GM12878 (cell line): ENCODE measurements at regions not wholly inside any gene's neighbourhood (a gene's known extent, or its start where the extent isn't known, plus 50 kb on each side); places are given as distances from the start of the nearest gene placed in this dataset.

Experiments used
- CHD4 ChIP-seq: fragments of 200-600 bp; sonication (generic); IDR thresholded peaks from 2 replicates; pipeline ENCODE4 v1.6.1; 2016; ENCODE audit warnings: mild to moderate bottlenecking
- CREB1 ChIP-seq: IDR thresholded peaks from 2 replicates; pipeline ENCODE4 v1.6.1; 2012; ENCODE audit warnings: low read depth, mild to moderate bottlenecking, inconsistent platforms
- EZH2 ChIP-seq: IDR thresholded peaks from 2 replicates; pipeline ENCODE4 v1.6.1; 2012; ENCODE audit warnings: low read depth, mild to moderate bottlenecking, control low read depth, inconsistent platforms, low read length, borderline replicate concordance; ENCODE audit not compliant: control insufficient read depth
- FOXM1 ChIP-seq: IDR thresholded peaks from 2 replicates; pipeline ENCODE4 v1.6.1; 2012; ENCODE audit warnings: low read depth, mild to moderate bottlenecking, inconsistent platforms, low read length, moderate library complexity
- HDAC6 ChIP-seq: fragments of 200-600 bp; sonication (generic); IDR thresholded peaks from one replicate; pipeline ENCODE4 v1.8.0; 2017; ENCODE audit warnings: antibody characterized with exemption; ENCODE audit not compliant: unreplicated experiment
- HDGF ChIP-seq: fragments of 450-650 bp; IDR thresholded peaks from 2 replicates; pipeline ENCODE4 v1.6.1; 2016; ENCODE audit warnings: antibody characterized with exemption
- KLF5 ChIP-seq: fragments of 450-650 bp; IDR thresholded peaks from 2 replicates; pipeline ENCODE4 v1.6.1; 2014; ENCODE audit warnings: mild to moderate bottlenecking; ENCODE audit not compliant: partially characterized antibody
- MYB ChIP-seq: fragments of 150-350 bp; IDR thresholded peaks from 2 replicates; pipeline ENCODE4 v1.6.1; 2014; ENCODE audit warnings: mild to moderate bottlenecking, low read depth, low read length, borderline replicate concordance
- MYC ChIP-seq: IDR thresholded peaks from 2 replicates; pipeline ENCODE4 v1.6.1; 2011; ENCODE audit warnings: mild to moderate bottlenecking, low read length, moderate library complexity, inconsistent platforms; ENCODE audit not compliant: insufficient read depth, insufficient replicate concordance, insufficient read length, severe bottlenecking
- NFYB ChIP-seq: IDR thresholded peaks from 2 replicates; pipeline ENCODE4 v1.6.1; 2011; ENCODE audit warnings: low read depth, mild to moderate bottlenecking, low read length, improper control_type of control experiment, moderate library complexity; ENCODE audit not compliant: insufficient read depth
- PAX5 ChIP-seq: IDR thresholded peaks from 2 replicates; pipeline ENCODE4 v1.6.1; 2011; ENCODE audit warnings: low read depth, low read length, borderline replicate concordance
- PML ChIP-seq: IDR thresholded peaks from 2 replicates; pipeline ENCODE4 v1.6.1; 2012; ENCODE audit warnings: low read length, inconsistent platforms
- RAD51 ChIP-seq: fragments of 450-650 bp; IDR thresholded peaks from 2 replicates; pipeline ENCODE4 v1.6.1; 2016; ENCODE audit warnings: moderate library complexity, mild to moderate bottlenecking, inconsistent platforms
- RELB ChIP-seq: fragments of 450-650 bp; IDR thresholded peaks from 2 replicates; pipeline ENCODE4 v1.6.1; 2017; ENCODE audit warnings: low read depth, mild to moderate bottlenecking, moderate library complexity
- TBL1XR1 ChIP-seq: IDR thresholded peaks from 2 replicates; pipeline ENCODE4 v1.6.1; 2012; ENCODE audit warnings: low read depth, low read length, improper control_type of control experiment
- YBX1 ChIP-seq: fragments of 450-650 bp; IDR thresholded peaks from 2 replicates; pipeline ENCODE4 v1.6.1; 2016; ENCODE audit warnings: antibody characterized with exemption
- ZBTB4 ChIP-seq: fragments of 450-650 bp; formaldehyde crosslinking; IDR thresholded peaks from 2 replicates; pipeline ENCODE4 v1.4.0; 2022; ENCODE audit warnings: mild to moderate bottlenecking, moderate library complexity
- ZBTB40 ChIP-seq: fragments of 450-650 bp; IDR thresholded peaks from 2 replicates; pipeline ENCODE4 v1.6.1; 2016; ENCODE audit warnings: mild to moderate bottlenecking, moderate library complexity, borderline replicate concordance
- ZSCAN29 ChIP-seq: fragments of 450-650 bp; IDR thresholded peaks from 2 replicates; pipeline ENCODE4 v1.6.1; 2017; ENCODE audit warnings: mild to moderate bottlenecking, moderate library complexity
- ZZZ3 ChIP-seq: IDR thresholded peaks from 2 replicates; pipeline ENCODE4 v1.6.1; 2011; ENCODE audit warnings: low read depth; ENCODE audit not compliant: control insufficient read depth, insufficient read length

GRCh38 chr3:56917361-56918110 is 115.8 kb upstream of the ARHGEF3 start (continued):
- TF ChIP-seq ZBTB40 (no peak), TBL1XR1 (peak; percentile 79; the same call in 1 of the 2 replicates), ZSCAN29 (no peak), MYB (no peak), PML (no peak), HDGF (no peak), MYC (no peak), KLF5 (no peak), ZZZ3 (no peak), ZBTB4 (CRISPR knock-in tag) (no peak), HDAC6 (no peak), NFYB (no peak), FOXM1 (no peak; the same call in 1 of the 2 replicates), PAX5 (peak; percentile 88; the same call in 1 of the 2 replicates), EZH2 (no peak), RAD51 (no peak), CREB1 (no peak), CHD4 (no peak), YBX1 (no peak), RELB (no peak)
